Naive thymus-derived CD4-positive, alpha-beta T cell (primary cell): ENCODE measurements at regions not wholly inside any gene's neighbourhood (a gene's known extent, or its start where the extent isn't known, plus 50 kb on each side); places are given as distances from the start of the nearest gene placed in this dataset.

ENCODE experiments used
- ATAC-seq: fragments of 150-1000 bp; cut with Tn5 transposase; 2 replicates; pipeline ENCODE4 v1.10.0; 2021; ENCODE audit warnings: mild to moderate bottlenecking, moderate library complexity
- CTCF ChIA-PET: fragments of 350-600 bp; sonication (Branson Sonifier 250); formaldehyde crosslinking; loops from one replicate; lab custom pipeline; 2021; ENCODE audit warnings: antibody characterized with exemption; lab: Charles Lee
- POLR2A ChIA-PET: fragments of 350-600 bp; sonication (Branson Sonifier 250); formaldehyde crosslinking; loops from one replicate; lab custom pipeline; 2021; ENCODE audit warnings: antibody characterized with exemption, inconsistent platforms; lab: Charles Lee
- DNase-seq, 9 donors: peaks; one replicate each; pipeline versions ENCODE4 v3.0.0 to v3.0.0-alpha.2; 2020 to 2022; ENCODE audit warnings: mixed read lengths in 1 of 9
- H3K27ac ChIP-seq: one replicate; pipeline ENCODE4 v1.7.0; 2013; ENCODE audit warnings: mild to moderate bottlenecking, low read depth, low read length, moderate library complexity
- H3K27me3 ChIP-seq, 2 donors: one replicate each; pipeline ENCODE4 v1.7.0; 2013; ENCODE audit warnings: low read length in 2 of 2, mild to moderate bottlenecking in 2 of 2, moderate library complexity in 2 of 2; ENCODE audit not compliant: control insufficient read depth in 2 of 2, insufficient read depth in 2 of 2
- H3K36me3 ChIP-seq, 3 experiments: 1 replicate in 2 of 3; 2 replicates in 1 of 3; pipeline ENCODE4 v1.7.0; 2013; ENCODE audit warnings: low read length in 3 of 3, mild to moderate bottlenecking in 3 of 3, moderate library complexity in 1 of 3; ENCODE audit not compliant: insufficient read depth in 3 of 3, control insufficient read depth in 2 of 3
- H3K4me1 ChIP-seq, 2 donors: one replicate each; pipeline ENCODE4 v1.7.0; 2013; ENCODE audit warnings: low read length in 2 of 2, mild to moderate bottlenecking in 2 of 2, moderate library complexity in 1 of 2; ENCODE audit not compliant: control insufficient read depth in 2 of 2, insufficient read depth in 2 of 2
- H3K4me3 ChIP-seq: 2 replicates; pipeline ENCODE4 v1.7.0; 2013; ENCODE audit warnings: mild to moderate bottlenecking, low read length
- H3K9me3 ChIP-seq, 3 experiments: 1 replicate in 2 of 3; 2 replicates in 1 of 3; pipeline ENCODE4 v1.7.0; 2013; ENCODE audit warnings: low read length in 3 of 3; ENCODE audit not compliant: control insufficient read depth in 2 of 3
- H3K27ac Mint-ChIP-seq, 9 donors: one replicate each; pipeline ENCODE4 v1.8.0; 2020 to 2022; ENCODE audit warnings: mixed read lengths in 9 of 9, mild to moderate bottlenecking in 8 of 9, moderate library complexity in 5 of 9, inconsistent platforms in 2 of 9
- H3K27me3 Mint-ChIP-seq, 5 donors: one replicate each; pipeline ENCODE4 v1.8.0; 2021 to 2022; ENCODE audit warnings: mixed read lengths in 5 of 5, mild to moderate bottlenecking in 1 of 5
- H3K36me3 Mint-ChIP-seq, 5 donors: one replicate each; pipeline ENCODE4 v1.8.0; 2020 to 2022; ENCODE audit warnings: mixed read lengths in 5 of 5, mild to moderate bottlenecking in 3 of 5, inconsistent platforms in 1 of 5
- H3K4me1 Mint-ChIP-seq, 7 donors: one replicate each; pipeline ENCODE4 v1.8.0; 2020 to 2022; ENCODE audit warnings: mixed read lengths in 7 of 7, mild to moderate bottlenecking in 3 of 7, inconsistent platforms in 1 of 7
- H3K4me3 Mint-ChIP-seq, 10 donors: one replicate each; pipeline ENCODE4 v1.8.0; 2020 to 2022; ENCODE audit warnings: mild to moderate bottlenecking in 10 of 10, mixed read lengths in 10 of 10, moderate library complexity in 6 of 10, inconsistent platforms in 2 of 10
- H3K9me3 Mint-ChIP-seq, 11 donors: one replicate each; pipeline ENCODE4 v1.8.0; 2020 to 2022; ENCODE audit warnings: mixed read lengths in 11 of 11, mild to moderate bottlenecking in 4 of 11, inconsistent platforms in 1 of 11, moderate library complexity in 1 of 11
- intact Hi-C, 2 donors: fragments of 100-400 bp; cut with micrococcal nuclease; formaldehyde crosslinking; loops; one replicate each; pipeline ENCODE4 v1.15.1; 2023

- H3K36me3 ChIP-seq = no peaks in the 10 kb centered on the region
- no peak overlapping the region for H3K27ac ChIP-seq
- H3K27me3 ChIP-seq = no peaks in the 10 kb centered on the region
- ChIA-PET POLR2A (no interaction called here), CTCF (no interaction called here)
- no peak overlapping the region for H3K4me3 Mint-ChIP-seq
- H3K9me3 ChIP-seq = no peaks in the 10 kb centered on the region
- H3K27me3 Mint-ChIP-seq = no peaks in the 10 kb centered on the region
- peaks cover 0 to 4% (median 0%) of the 10 kb centered on the region in 11 donors for H3K9me3 Mint-ChIP-seq
- no peaks in the 10 kb centered on the region for H3K4me1 ChIP-seq
- no peaks in the 10 kb centered on the region for H3K36me3 Mint-ChIP-seq
- no peak overlapping the region for H3K27ac Mint-ChIP-seq
- intact Hi-C loops = no loop called here
- no peak for ATAC-seq
- no peaks in the 10 kb centered on the region for H3K4me1 Mint-ChIP-seq
- DNase-seq = no peak
- no peak overlapping the region for H3K4me3 ChIP-seq
These were observed 90.6 kb downstream of the SPRY2 start for GRCh38 chr13:80250213-80250810.

DNA sequence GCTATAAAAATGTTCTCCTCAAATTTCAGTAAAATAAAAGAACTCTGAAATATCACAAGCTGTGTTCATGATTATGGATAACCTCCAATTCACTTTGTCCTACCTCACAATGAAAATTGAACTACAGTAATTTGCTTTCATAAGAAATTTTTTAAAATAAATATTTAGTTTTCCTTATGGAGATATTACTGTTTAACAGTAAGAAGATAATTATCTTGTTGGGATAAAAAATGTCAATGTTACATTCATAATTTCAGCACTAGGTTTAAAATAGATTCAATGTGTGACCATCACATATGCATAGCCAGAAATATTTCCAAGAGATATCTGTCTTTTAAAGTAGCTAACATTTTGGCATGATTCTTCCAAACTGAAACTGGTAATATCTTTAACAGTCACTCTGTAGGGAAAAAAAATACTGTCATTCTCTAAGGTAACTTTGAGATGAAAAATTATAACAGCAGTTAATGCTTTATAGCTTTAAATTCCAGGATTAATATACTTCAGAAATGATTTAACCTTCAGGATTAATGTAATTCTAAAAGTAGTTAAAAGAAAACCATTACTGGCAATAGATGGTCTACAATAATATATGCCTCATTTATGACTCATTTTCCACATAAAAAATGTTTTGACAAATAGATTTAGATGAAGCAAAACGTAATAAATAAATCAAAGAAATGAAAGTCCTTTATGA is 91.3 kb downstream of the SPRY2 start:
- ChIA-PET POLR2A (no interaction called here), CTCF (no interaction called here)
- H3K27me3 ChIP-seq = no peaks in the 10 kb centered on the region
- Mint-ChIP-seq H3K27ac (no peak overlapping the region), H3K4me3 (no peak overlapping the region), H3K27me3 (no peaks in the 10 kb centered on the region), H3K9me3 (peaks cover 0 to 4% (median 0%) of the 10 kb centered on the region in 11 donors), H3K36me3 (no peaks in the 10 kb centered on the region), H3K4me1 (peaks cover 0 to 2% (median 0%) of the 10 kb centered on the region in 7 donors)
- H3K36me3 ChIP-seq = no peaks in the 10 kb centered on the region
- DNase-seq (no peak), ATAC-seq (no peak)
- no peak overlapping the region for H3K27ac ChIP-seq
- intact Hi-C loops = no loop called here
- no peak overlapping the region for H3K4me3 ChIP-seq
- H3K4me1 ChIP-seq = no peaks in the 10 kb centered on the region
- no peaks in the 10 kb centered on the region for H3K9me3 ChIP-seq

- no peak overlapping the region for H3K27ac ChIP-seq
- no peaks in the 10 kb centered on the region for H3K36me3 Mint-ChIP-seq
- intact Hi-C loops = no loop called here
- no peaks in the 10 kb centered on the region for H3K27me3 Mint-ChIP-seq
- H3K4me1 ChIP-seq = no peaks in the 10 kb centered on the region
- no peaks in the 10 kb centered on the region for H3K27me3 ChIP-seq
- H3K4me3 Mint-ChIP-seq = no peak overlapping the region
- H3K36me3 ChIP-seq = no peaks in the 10 kb centered on the region
- CTCF ChIA-PET = no interaction called here
- H3K4me1 Mint-ChIP-seq = peaks cover 0 to 2% (median 0%) of the 10 kb centered on the region in 7 donors
- peaks cover 0 to 3% (median 0%) of the 10 kb centered on the region in 11 donors for H3K9me3 Mint-ChIP-seq
- DNase-seq = no peak
- H3K9me3 ChIP-seq = no peaks in the 10 kb centered on the region
- ATAC-seq = no peak
- POLR2A ChIA-PET = no interaction called here
- no peak overlapping the region for H3K27ac Mint-ChIP-seq
- H3K4me3 ChIP-seq = no peak overlapping the region
These were observed 95.7 kb downstream of the SPRY2 start for GRCh38 chr13:80245162-80245733.

DNA sequence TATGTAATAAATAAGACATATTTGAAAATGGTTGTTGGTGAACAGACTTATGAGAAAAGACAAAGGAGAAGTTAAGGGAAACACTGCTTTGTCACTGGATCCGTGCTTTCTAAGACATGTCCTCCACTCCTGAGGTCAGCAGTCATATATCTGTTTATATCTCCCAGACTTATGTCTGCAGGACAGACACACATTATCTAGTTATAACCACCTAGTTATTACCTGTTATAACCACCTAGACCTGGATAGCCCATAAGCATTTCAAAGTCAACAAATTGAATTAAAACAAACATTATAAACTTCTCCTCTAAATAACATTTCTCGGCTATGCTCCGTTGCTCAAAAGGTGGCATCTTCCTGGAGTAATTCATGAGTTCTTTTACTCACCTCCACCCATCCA is 96.4 kb downstream of the SPRY2 start:
- H3K27ac ChIP-seq = no peak overlapping the region
- intact Hi-C loops = no loop called here
- no peaks in the 10 kb centered on the region for H3K36me3 Mint-ChIP-seq
- ChIA-PET POLR2A (no interaction called here), CTCF (no interaction called here)
- no peaks in the 10 kb centered on the region for H3K27me3 ChIP-seq
- no peaks in the 10 kb centered on the region for H3K4me1 ChIP-seq
- H3K4me3 Mint-ChIP-seq = no peak overlapping the region
- H3K9me3 Mint-ChIP-seq = peaks cover 0 to 3% (median 0%) of the 10 kb centered on the region in 11 donors
- no peaks in the 10 kb centered on the region for H3K27me3 Mint-ChIP-seq
- DNase-seq (no peak), ATAC-seq (no peak)
- no peak overlapping the region for H3K4me3 ChIP-seq
- H3K27ac Mint-ChIP-seq = no peak overlapping the region
- H3K9me3 ChIP-seq = no peaks in the 10 kb centered on the region
- H3K36me3 ChIP-seq = no peaks in the 10 kb centered on the region
- H3K4me1 Mint-ChIP-seq = peaks cover 0 to 2% (median 0%) of the 10 kb centered on the region in 7 donors

DNA sequence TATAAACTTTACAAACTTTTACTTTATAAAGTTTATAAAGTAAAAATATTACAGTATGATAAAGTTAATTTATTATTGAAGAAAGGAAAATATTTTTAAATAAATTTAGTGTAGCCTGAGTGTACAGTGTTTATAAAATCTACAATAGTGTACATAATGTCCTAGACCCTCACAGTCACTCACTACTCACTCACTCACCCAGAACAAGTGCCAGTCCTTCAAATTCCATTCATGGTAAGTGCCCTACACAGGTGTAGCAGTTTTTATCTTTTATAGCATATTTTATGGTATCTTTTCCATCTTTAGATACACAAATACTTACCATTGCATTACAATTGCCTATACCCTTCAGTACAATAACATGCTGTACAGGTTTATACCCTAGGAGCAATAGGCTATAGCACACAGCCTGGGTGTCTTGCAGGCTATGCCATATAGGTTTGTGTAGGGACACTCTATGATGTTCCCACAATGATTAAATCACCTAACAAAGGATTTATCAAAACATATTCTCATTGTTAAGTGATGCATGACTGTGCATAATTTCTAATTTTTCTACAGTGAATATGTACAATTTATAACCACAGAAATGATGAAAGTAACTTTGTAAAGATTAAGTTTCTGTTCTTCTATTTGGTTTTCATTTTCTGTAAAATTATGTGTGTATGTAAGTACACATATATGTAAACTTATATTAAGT is 98.0 kb downstream of the SPRY2 start:
- H3K27me3 ChIP-seq = no peaks in the 10 kb centered on the region
- H3K36me3 ChIP-seq = no peaks in the 10 kb centered on the region
- Mint-ChIP-seq H3K4me3 (no peak overlapping the region), H3K27ac (no peak overlapping the region), H3K4me1 (peaks cover 0 to 5% (median 0%) of the 10 kb centered on the region in 7 donors), H3K27me3 (no peaks in the 10 kb centered on the region), H3K36me3 (no peaks in the 10 kb centered on the region), H3K9me3 (peaks cover 0 to 3% (median 0%) of the 10 kb centered on the region in 11 donors)
- intact Hi-C loops = no loop called here
- H3K4me1 ChIP-seq = no peaks in the 10 kb centered on the region
- H3K9me3 ChIP-seq = no peaks in the 10 kb centered on the region
- ChIA-PET POLR2A (no interaction called here), CTCF (no interaction called here)
- no peak overlapping the region for H3K27ac ChIP-seq
- ATAC-seq = no peak
- H3K4me3 ChIP-seq = no peak overlapping the region
- no peak for DNase-seq

DNA sequence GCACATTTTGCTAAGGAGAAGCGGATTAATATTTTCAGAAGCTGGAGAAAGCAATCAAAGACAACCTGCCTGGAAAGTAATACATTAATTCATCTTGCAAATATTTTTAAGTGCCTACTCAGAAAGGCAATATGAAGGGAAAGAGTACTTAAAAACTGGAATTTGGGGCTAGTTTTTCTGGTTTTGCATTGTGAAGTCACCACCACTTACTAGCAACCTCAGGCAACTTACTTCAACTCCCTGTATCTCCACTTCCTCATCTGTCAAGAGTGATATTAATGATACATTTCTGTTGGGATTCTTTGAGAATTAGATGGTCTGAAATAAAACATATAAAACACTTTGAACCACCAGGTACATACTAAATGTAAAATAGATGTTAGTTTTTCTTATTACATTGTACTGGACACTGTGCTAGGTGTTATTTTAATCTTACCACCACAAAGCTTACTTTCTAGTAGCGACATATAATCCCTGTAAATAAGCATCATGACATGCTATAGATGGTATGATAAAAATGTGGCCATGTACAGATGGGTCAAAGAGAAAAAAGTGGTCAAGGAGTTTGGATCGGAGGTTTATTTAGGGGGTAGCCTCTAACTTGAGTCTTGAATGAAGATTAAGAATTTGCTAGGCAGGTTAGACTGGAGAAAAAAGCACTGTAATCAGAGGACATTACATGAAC is 101.2 kb downstream of the SPRY2 start:
- H3K4me3 ChIP-seq = no peak overlapping the region
- Mint-ChIP-seq H3K4me3 (no peak overlapping the region), H3K27ac (no peak overlapping the region), H3K36me3 (no peaks in the 10 kb centered on the region), H3K9me3 (peaks cover 0 to 3% (median 0%) of the 10 kb centered on the region in 11 donors), H3K27me3 (no peaks in the 10 kb centered on the region), H3K4me1 (peaks cover 0 to 3% (median 0%) of the 10 kb centered on the region in 7 donors)
- intact Hi-C loops = no loop called here
- POLR2A ChIA-PET = no interaction called here
- H3K9me3 ChIP-seq = no peaks in the 10 kb centered on the region
- H3K4me1 ChIP-seq = no peaks in the 10 kb centered on the region
- ATAC-seq = no peak
- H3K27me3 ChIP-seq = no peaks in the 10 kb centered on the region
- CTCF ChIA-PET = no interaction called here
- no peak for DNase-seq
- H3K27ac ChIP-seq = no peak overlapping the region
- no peaks in the 10 kb centered on the region for H3K36me3 ChIP-seq
